Skin of body (tissue), 1 donor: ENCODE measurements at regions not wholly inside any gene's neighbourhood (a gene's known extent, or its start where the extent isn't known, plus 50 kb on each side); places are given as distances from the start of the nearest gene placed in this dataset.

Experiments used
- DNase-seq: peaks from one replicate; lab custom pipeline; 2025; lab: John Stamatoyannopoulos, UW

- peak; percentile 8 for DNase-seq
Observed at GRCh38 chr3:148367756-148368155, 329.9 kb upstream of the AGTR1 start.

GRCh38 chr3:148369381-148369780, 328.3 kb upstream of the AGTR1 start:
- no peak for DNase-seq

GRCh38 chr3:148372206-148372875, 325.4 kb upstream of the AGTR1 start:
- peak; percentile 41 for DNase-seq

GRCh38 chr3:148373961-148374360, 323.7 kb upstream of the AGTR1 start:
- DNase-seq, result peak; percentile 2

- peak; percentile 6 for DNase-seq
Observed at GRCh38 chr3:148379763-148380382, 317.8 kb upstream of the AGTR1 start.

GRCh38 chr3:148381051-148381450, 316.7 kb upstream of the AGTR1 start:
- DNase-seq, result no peak

GRCh38 chr3:148389916-148390315, 307.8 kb upstream of the AGTR1 start:
- DNase-seq, result no peak

GRCh38 chr3:148395821-148396220, 301.9 kb upstream of the AGTR1 start:
- peak; percentile 2 for DNase-seq

GRCh38 chr3:148400754-148401153, 296.9 kb upstream of the AGTR1 start:
- DNase-seq, result no peak

GRCh38 chr3:148408667-148409066, 289.0 kb upstream of the AGTR1 start:
- no peak for DNase-seq

- DNase-seq, result no peak
Observed at GRCh38 chr3:148420242-148420641, 277.5 kb upstream of the AGTR1 start.

GRCh38 chr3:148428862-148429605, 268.7 kb upstream of the AGTR1 start:
- DNase-seq, result no peak

GRCh38 chr3:148433665-148434064, 264.0 kb upstream of the AGTR1 start:
- DNase-seq, result no peak

- no peak for DNase-seq
Observed at GRCh38 chr3:148435534-148435933, 262.2 kb upstream of the AGTR1 start.

GRCh38 chr3:148439254-148439822, 258.4 kb upstream of the AGTR1 start:
- no peak for DNase-seq

- no peak for DNase-seq
Observed at GRCh38 chr3:148441191-148441590, 256.5 kb upstream of the AGTR1 start.

- DNase-seq, result no peak
Observed at GRCh38 chr3:148450819-148451218, 246.9 kb upstream of the AGTR1 start.

- DNase-seq, result no peak
Observed at GRCh38 chr3:148451969-148452368, 245.7 kb upstream of the AGTR1 start.

- DNase-seq, result no peak
Observed at GRCh38 chr3:148453781-148454191, 243.9 kb upstream of the AGTR1 start.

- peak; percentile 91 for DNase-seq
Observed at GRCh38 chr3:148455098-148455497, 242.6 kb upstream of the AGTR1 start.

- peak; percentile 52 for DNase-seq
Observed at GRCh38 chr3:148457886-148458285, 239.8 kb upstream of the AGTR1 start.

GRCh38 chr3:148459931-148460513, 237.7 kb upstream of the AGTR1 start:
- no peak for DNase-seq
